ENCODE measurements at regions not wholly inside any gene's neighbourhood (a gene's known extent, or its start where the extent isn't known, plus 50 kb on each side); places are given as distances from the start of the nearest gene placed in this dataset.

- peaks cover 0 to 26% (median 5%) of the 10 kb centered on the region in 4 donors for H3K4me1 ChIP-seq
- DNase-seq (ENCODE audit: low spot score in 2 of 2) = no peak
- 38 to 51% methylated on average over 2 of the region's 2 CpGs for WGBS, 2 donors
- no peaks in the 10 kb centered on the region for H3K36me3 ChIP-seq
- peak overlapping the region in 1 of 4 donors; percentile 3 for H3K27ac ChIP-seq
- no peak for TF ChIP-seq POLR2A (IDR thresholded peaks at IDR 0.05)
- TF ChIP-seq CTCF (IDR thresholded peaks at IDR 0.05) = no peak
- H3K4me3 ChIP-seq = no peak overlapping the region
- H3K27me3 ChIP-seq = no peaks in the 10 kb centered on the region
- no peaks in the 10 kb centered on the region for H3K9me3 ChIP-seq
These were observed 199.3 kb downstream of the DMRTA1 start for GRCh38 chr9:22645893-22646292.

GRCh38 chr9:22649384-22649783, 202.8 kb downstream of the DMRTA1 start:
- no peaks in the 10 kb centered on the region for H3K36me3 ChIP-seq
- H3K4me1 ChIP-seq = peaks cover 0 to 17% (median 5%) of the 10 kb centered on the region in 4 donors
- TF ChIP-seq EP300 (IDR thresholded peaks at IDR 0.05) (peak in 1 of 2 donors; percentile 65), POLR2A (IDR thresholded peaks at IDR 0.05) (no peak), CTCF (IDR thresholded peaks at IDR 0.05) (no peak)
- no peak overlapping the region for H3K4me3 ChIP-seq
- no peak for DNase-seq (ENCODE audit: low spot score in 2 of 2)
- no peaks in the 10 kb centered on the region for H3K9me3 ChIP-seq
- H3K27ac ChIP-seq = peak overlapping the region in 2 of 4 donors; percentile 64 to 76
- 19 to 21% methylated on average over 2 of the region's 2 CpGs for WGBS, 2 donors
- no peaks in the 10 kb centered on the region for H3K27me3 ChIP-seq

GRCh38 chr9:22650145-22650544, 203.5 kb downstream of the DMRTA1 start:
- H3K4me1 ChIP-seq = peaks cover 0 to 15% (median 5%) of the 10 kb centered on the region in 4 donors
- H3K9me3 ChIP-seq = no peaks in the 10 kb centered on the region
- no peaks in the 10 kb centered on the region for H3K36me3 ChIP-seq
- peak overlapping the region in 2 of 4 donors; percentile 64 to 76 for H3K27ac ChIP-seq
- DNase-seq (ENCODE audit: low spot score in 2 of 2) = no peak
- H3K4me3 ChIP-seq = no peak overlapping the region
- 70 to 77% methylated on average over 3 of the region's 3 CpGs for WGBS, 2 donors
- TF ChIP-seq POLR2A (IDR thresholded peaks at IDR 0.05) = no peak
- no peak for TF ChIP-seq EP300 (IDR thresholded peaks at IDR 0.05)
- no peak for TF ChIP-seq CTCF (IDR thresholded peaks at IDR 0.05)
- H3K27me3 ChIP-seq = no peaks in the 10 kb centered on the region

- Histone ChIP-seq H3K27ac (peak overlapping the region in 1 of 4 donors; percentile 76), H3K9me3 (no peaks in the 10 kb centered on the region), H3K36me3 (no peaks in the 10 kb centered on the region), H3K4me1 (peaks cover 0 to 15% (median 5%) of the 10 kb centered on the region in 4 donors), H3K27me3 (no peaks in the 10 kb centered on the region), H3K4me3 (no peak overlapping the region)
- DNase-seq (ENCODE audit: low spot score in 2 of 2) = no peak
- TF ChIP-seq EP300 (IDR thresholded peaks at IDR 0.05) (no peak), POLR2A (IDR thresholded peaks at IDR 0.05) (no peak), CTCF (IDR thresholded peaks at IDR 0.05) (no peak)
These were observed 204.3 kb downstream of the DMRTA1 start for GRCh38 chr9:22650946-22651345.

- no peak for DNase-seq (ENCODE audit: low spot score in 2 of 2)
- Histone ChIP-seq H3K4me1 (peaks cover 0 to 15% (median 5%) of the 10 kb centered on the region in 4 donors), H3K27me3 (no peaks in the 10 kb centered on the region), H3K4me3 (no peak overlapping the region), H3K27ac (no peak overlapping the region), H3K36me3 (no peaks in the 10 kb centered on the region), H3K9me3 (no peaks in the 10 kb centered on the region)
- TF ChIP-seq POLR2A (IDR thresholded peaks at IDR 0.05) (no peak), EP300 (IDR thresholded peaks at IDR 0.05) (no peak), CTCF (IDR thresholded peaks at IDR 0.05) (no peak)
These were observed 208.2 kb downstream of the DMRTA1 start for GRCh38 chr9:22654833-22655232.

Data from tibial nerve (tissue), 4 donors.